ENCODE measurements at regions not wholly inside any gene's neighbourhood (a gene's known extent, or its start where the extent isn't known, plus 50 kb on each side); places are given as distances from the start of the nearest gene placed in this dataset.

GRCh38 chr3:168925568-168925967 lies 737.9 kb downstream of the MECOM start:
- TF ChIP-seq POLR2A (IDR thresholded peaks at IDR 0.05) (no peak), CTCF (IDR thresholded peaks at IDR 0.05) (no peak)

Measured in testis (tissue), 2 donors.